ENCODE measurements at regions not wholly inside any gene's neighbourhood (a gene's known extent, or its start where the extent isn't known, plus 50 kb on each side); places are given as distances from the start of the nearest gene placed in this dataset.
"Not testable (repeated sequence)": the region's sequence is repeated elsewhere in the genome, so short reads cannot be mapped to it uniquely, and the experiment has no call there.

- not testable (repeated sequence) for TF ChIP-seq ZNF317 (CRISPR knock-in tag; IDR thresholded peaks at IDR 0.05); MAX (IDR thresholded peaks at IDR 0.05); ZNF513 (CRISPR knock-in tag; conservative IDR thresholded peaks at IDR 0.05); ELF4 (CRISPR knock-in tag; IDR thresholded peaks at IDR 0.05; ENCODE audit: borderline replicate concordance); HNF4G (IDR thresholded peaks at IDR 0.05; ENCODE audit: borderline replicate concordance, low read depth, low read length); HNF4G (CRISPR knock-in tag; IDR thresholded peaks at IDR 0.05; ENCODE audit: borderline replicate concordance, low read depth); ZNF639 (CRISPR knock-in tag; conservative IDR thresholded peaks at IDR 0.05); ZFP36 (IDR thresholded peaks at IDR 0.05; ENCODE audit: borderline replicate concordance, low read depth, low read length, partially characterized antibody); ETS1 (CRISPR knock-in tag; IDR thresholded peaks at IDR 0.05); RXRB (CRISPR knock-in tag; IDR thresholded peaks at IDR 0.05; ENCODE audit: borderline replicate concordance)
Observed at GRCh38 chr20:47921829-47922228, 136.5 kb upstream of the SULF2 start.
